ENCODE measurements at regions not wholly inside any gene's neighbourhood (a gene's known extent, or its start where the extent isn't known, plus 50 kb on each side); places are given as distances from the start of the nearest gene placed in this dataset.
"Not testable (repeated sequence)": the region's sequence is repeated elsewhere in the genome, so short reads cannot be mapped to it uniquely, and the experiment has no call there.

DNA sequence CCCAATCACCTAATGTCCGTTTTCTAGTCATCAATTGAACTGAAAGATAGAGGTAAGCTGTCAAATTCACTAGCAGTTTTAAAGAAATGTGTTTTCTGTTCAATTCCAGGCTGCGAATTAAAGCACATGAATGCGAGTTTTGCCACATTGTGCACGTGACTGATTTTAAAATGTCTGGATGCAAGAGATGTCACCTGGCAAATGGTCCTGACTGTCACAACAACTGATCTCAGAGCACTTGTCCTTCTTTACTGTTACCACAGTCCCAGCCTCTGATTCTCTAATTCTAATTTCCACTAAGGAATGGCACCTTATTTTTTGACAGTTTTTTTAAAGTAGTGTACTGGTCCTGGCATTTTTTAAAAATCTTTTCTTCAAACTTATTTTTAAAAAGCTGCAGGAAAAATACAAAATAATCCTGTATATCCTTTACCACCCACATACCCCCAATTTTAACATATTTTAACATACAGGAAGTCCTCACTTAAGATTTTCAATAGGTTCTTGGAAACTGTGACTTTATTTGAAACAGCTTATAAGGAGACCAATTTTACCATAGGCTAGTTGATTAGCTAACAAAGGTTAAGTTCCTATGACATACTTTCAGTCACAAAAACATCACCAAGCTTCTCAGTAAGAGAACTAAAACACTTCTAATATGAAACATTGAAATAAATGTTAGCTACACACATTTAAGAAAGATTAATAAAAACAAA, 1364.3 kb downstream of the EFNA5 start:
- no peak for DNase-seq

DNA sequence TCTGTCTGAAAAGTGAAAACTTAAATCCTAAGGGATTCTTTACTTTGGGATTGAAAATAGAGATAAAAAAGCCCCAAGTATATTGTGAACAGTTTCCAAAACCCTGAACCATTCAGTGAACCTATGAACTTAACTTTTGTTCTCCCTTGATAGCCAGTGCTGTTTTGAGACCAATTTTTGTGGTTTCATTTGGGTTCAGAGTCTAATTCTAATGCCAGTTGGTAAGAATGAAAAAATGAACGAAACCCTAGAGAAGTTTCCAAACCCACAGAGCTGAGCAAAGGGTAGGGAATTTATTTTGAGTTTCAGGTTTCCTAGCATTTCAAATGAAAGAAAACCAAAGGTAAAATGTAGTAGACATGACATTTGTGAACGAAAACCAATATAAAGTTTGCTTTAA, 1366.8 kb downstream of the EFNA5 start:
- DNase-seq = no peak

DNA sequence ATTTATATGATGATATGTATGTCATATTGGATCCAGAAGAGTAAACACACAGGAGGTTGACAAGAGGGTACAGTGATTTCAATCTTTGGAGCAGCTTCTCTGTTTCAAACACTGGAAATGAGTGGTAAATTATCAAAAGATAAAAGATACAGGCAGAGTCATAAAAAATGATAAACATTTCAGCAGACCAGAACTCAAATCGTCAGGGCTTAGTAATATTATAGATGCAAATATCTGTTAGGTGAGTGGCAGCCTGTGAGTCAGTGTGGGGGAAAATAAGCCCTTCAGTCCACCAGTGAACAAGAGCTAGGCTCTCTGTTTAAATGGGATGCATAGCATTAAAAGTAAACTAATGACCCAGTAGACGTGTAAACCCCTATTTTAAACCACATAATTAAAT, 1378.1 kb downstream of the EFNA5 start:
- DNase-seq = no peak

DNA sequence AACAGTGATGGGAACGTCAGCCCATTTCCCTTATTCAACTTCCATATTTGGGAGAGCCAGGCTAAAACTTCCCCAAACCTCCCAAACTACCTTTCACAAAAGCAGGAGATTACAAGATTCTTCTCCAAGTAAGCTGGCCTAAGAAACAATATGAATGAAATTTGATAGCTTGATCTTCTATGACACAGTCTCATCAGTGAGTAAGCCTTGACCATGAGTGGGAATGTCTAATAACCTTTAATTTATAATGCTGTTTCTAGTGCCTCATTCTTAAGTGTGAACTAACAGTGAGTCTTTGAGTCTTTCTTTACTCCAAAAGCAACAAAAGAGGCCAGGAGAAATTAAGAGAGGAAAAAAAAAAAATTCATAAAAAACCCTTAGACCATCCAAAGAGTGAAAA, 1379.9 kb downstream of the EFNA5 start:
- DNase-seq = no peak

DNA sequence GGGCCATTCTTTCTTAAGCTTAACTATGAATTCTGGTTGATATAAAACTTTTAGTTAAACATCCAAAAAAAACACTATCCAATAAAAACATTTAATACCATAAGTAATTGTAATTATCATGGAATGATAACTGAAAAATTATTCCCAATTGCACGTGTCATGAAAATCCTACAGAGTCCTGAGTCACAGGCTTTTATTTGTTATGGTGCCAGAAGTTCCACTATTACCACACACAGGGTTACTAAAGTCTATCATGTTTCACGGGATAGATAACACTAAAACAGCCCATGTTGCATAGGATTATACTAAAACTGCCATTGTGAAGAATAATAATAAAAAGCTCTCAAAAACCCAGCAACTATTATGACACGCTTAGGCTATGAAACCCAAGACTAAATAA, 1381.8 kb downstream of the EFNA5 start:
- DNase-seq = no peak

DNA sequence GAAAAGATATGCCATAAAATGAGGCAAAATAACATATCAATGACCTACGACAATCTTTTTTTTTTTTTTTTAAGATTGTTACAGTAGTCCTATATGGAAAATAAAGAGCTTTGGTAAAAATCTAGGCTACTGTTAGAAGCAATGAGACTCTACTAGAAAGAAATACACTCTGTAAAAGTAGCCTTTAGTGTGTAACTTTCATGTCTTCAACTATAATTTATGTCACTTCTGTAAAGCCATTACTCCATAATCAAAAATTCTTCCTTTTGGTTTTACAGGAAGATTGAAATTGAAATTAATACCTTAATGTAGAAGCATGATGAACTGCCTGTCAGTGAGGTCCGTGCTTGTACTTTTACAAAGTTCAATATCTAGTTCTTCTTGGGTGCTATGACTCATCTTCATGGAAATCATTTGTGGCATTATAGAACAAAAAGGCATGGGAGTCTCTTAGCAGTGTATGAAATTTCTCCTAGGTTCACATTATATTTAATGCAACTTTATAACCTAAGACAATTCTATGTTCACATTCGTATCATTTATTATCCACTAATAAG, 1393.1 kb downstream of the EFNA5 start:
- DNase-seq = no peak

DNA sequence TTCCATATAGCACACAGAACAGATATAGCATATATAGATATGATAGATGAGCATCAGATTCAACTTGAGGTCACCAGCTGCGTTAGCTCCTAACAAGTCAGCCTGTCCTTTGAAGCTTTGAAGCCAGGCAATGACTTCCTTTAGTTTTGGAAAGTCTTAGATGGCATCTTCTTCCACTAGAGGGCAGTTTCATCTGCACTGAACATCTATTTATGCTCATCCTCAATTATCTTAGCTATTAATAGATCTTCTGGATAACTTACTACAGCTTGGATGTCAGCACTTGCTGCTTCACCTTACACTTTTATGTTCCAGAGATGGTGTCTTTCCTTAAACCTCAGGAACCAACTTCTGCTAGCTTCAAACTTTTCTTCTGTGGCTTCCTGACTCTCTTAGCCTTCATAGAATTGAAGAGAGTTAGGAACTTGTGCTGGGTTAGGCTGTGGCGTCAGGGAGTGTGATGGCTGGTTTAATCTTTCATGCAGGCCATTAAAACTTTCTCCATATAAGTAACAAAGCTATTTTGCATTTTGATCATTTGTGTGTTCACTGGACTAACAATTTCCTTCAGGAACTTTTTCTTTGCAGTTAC, 1401.4 kb downstream of the EFNA5 start:
- DNase-seq = no peak

DNA sequence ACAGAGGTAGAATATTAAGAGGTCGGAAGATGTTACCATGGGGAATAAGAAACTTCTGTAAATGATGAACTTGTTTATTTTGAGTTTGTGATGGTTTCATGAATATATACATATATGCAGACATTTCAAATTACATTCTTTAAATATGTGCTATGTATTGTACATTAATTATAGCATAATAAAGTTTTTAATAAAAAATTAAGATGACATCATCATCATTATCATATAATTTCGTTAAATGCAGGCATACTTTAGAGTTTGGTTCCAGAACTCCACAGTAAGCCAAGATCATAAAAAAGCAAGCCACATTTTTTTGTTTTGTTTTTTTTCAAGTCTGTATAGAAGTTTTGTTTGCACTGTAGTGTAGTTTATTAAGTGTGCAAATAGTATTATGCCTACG, 1403.5 kb downstream of the EFNA5 start:
- DNase-seq = no peak

DNA sequence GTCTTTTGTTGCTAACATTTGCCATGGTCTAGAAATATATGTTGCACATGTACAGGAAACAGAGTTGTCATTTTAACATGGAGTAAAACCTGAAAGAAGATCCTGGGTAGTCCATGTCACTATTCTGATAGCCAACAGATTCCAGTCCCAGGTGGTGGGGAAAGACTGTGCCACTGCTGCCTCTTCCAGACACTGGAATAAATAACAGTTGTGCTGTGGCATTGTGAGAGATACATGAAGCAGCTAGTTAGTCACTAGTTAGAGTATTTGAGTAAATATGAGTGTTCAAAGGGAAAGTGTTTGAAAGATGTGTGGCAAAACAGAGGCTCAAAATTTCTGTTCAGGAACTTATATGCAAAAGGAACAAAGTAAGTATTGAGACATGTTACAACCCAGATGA, 1408.3 kb downstream of the EFNA5 start:
- DNase-seq = no peak

DNA sequence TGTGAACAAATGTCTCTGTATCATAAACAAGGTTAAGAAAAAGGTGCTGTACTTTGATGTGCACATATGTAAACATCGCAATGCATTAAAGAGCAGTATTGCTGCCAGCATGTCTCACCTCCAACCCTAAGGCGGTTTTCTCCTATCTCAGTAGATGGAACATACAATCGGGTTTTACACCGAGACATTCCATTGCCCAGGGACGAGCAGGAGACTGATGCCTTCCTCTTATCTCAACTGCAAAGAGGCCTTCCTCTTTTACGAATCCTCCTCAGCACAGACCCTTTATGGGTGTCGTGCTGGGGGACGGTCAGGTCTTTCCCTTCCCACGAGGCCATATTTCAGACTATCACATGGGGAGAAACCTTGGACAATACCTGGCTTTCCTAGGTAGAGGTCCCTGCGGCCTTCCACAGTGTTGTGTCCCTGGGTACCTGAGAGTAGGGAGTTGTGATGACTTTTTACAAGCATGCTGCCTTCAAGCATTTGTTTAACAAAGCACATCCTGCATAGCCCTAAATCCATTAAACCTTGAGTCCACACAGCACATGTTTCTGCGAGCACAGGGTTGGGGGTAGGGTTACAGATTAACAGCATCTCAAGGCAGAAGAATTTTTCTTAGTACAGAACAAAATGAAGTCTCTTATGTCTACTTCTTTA, 1411.2 kb downstream of the EFNA5 start:
- not testable (repeated sequence) for DNase-seq

DNA sequence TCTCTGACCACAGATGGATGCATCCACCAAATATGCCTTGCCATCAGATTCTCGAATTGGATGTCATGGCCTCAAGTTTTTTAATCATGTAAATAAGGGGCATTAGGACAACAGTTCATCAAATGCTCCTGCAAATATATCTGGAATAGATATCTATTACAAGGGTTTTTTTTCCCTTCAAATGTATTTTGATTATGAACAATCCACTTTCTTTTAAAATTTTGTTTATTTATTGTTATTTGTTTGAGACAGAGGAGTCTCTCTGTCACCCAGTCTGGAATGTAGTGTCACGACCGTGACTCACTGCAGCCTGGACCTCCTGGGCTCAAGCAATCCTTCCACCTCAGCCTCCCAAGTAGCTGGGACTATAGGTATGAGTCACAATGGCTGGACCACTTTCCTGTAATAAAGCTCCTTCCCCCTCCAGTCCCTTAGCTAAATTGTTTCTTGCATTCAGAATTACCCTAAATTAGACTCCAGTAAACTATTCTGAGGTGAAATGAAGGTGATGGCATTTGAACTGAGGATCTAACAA, 1412.1 kb downstream of the EFNA5 start:
- no peak for DNase-seq

DNA sequence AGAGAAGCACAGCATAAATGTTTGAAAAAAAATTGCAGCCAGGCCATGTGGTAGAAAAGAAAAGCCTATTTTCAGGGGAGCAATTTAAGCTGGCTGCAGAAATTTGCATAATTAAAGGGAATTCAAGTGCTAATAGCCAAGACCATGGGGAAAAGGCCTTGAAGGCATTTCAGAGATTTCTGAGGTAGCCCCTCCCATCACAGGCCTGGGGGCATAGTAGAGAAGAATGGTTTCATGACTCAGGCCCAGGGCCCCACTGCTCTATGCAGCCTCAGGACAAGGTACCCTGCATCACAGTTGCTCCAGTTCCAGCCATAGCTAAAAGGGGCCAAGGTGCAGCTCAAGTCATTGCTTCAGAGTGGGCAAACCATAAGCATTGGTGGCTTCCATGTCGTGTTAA, 1416.0 kb downstream of the EFNA5 start:
- no peak for DNase-seq

DNA sequence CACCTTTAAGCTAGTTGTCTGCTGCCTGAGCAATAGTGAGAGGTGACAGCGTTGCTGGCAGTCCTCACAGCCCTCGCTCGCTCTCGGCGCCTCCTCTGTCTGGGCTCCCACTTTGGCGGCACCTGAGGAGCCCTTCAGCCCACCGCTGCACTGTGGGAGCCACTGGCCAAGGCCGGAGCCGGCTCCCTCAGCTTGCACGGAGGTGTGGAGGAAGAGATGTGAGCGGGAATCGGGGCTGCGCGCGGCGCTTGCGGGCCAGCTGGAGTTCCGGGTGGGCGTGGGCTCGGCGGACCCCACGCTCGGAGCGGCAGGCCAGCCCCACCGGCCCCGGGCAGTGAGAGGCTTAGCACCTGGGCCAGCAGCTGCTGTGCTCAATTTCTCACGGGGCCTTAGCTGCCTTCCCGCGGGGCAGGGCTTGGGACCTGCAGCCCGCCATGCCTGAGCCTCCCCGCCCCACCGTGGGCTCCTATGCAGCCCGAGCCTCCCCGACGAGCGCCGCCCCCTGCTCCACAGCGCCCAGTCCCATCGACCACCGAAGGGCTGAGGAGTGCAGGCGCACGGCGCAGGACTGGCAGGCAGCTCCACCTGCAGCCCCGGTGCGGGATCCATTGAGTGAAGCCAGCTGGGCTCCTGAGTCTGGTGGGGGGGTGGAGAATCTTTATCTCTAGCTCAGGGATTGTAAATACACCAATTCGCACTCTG, 1424.5 kb downstream of the EFNA5 start:
- DNase-seq = not testable (repeated sequence)

DNA sequence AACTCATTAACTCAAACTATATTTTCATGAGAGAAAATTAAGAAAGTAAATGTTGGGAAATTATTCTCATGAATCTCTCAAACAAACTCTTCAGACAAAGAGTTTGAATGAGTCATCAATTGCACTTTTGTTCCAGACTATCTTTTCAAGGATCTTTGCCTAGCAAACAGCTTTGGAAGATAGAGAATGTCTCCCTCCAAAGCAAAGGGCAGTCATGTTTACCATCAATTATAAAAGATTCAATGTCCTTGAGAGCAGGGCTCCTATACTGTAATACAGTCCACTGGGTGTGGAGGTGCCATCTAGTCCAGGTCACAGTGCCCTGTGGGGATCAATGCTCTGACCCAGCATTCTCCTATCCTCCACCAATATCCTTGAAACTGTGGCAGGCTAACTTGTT, 1429.3 kb downstream of the EFNA5 start:
- DNase-seq = no peak

DNA sequence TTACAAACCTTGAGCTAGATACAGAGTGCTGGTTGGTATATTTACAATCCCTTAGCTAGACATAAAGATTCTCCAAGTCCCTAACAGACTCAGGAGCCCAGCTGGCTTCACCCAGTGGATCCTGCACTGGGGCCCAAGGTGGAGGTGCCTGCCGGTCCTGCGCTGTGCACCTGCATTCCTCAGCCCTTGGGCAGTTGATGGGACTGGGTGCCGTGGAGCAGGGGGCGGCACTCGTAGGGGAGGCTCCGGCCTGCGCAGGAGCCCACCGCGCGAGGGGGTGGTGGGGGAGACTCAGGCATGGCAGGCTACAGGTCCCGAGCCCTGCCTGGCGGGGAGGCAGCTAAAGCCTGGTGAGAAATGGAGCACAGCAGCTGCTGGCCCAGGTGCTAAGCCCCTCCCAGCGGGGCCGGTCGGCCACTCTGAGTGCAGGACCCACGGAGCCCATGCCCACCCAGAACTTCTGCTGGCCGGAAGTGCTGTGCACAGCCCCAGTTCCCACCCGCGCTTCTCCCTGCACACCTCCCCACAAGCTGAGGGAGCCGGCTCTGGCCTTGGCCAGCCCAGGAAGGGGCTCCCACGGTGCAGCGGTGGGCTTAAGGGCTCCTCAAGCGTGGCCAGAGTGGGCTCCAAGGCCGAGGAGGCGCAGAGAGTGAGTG, 1464.7 kb downstream of the EFNA5 start:
- no peak for DNase-seq

DNA sequence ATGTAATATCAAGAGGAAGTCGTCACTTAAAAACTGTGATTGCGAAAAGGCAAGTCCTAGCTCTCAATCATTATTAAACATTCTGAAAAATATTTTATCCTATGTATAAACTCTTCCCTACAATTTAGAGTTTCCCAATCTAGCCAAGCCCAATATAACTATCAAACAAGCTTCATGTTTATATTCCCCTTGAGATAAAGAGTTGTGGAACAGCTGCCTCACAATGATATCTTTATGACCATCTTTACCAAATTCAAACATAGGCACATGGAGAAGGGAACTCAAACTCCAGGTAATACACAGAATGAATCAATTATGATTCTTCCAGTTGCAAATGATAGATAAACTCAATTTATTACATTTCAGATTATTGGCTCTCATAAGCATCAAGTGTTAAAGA, 1468.7 kb downstream of the EFNA5 start:
- DNase-seq = no peak

DNA sequence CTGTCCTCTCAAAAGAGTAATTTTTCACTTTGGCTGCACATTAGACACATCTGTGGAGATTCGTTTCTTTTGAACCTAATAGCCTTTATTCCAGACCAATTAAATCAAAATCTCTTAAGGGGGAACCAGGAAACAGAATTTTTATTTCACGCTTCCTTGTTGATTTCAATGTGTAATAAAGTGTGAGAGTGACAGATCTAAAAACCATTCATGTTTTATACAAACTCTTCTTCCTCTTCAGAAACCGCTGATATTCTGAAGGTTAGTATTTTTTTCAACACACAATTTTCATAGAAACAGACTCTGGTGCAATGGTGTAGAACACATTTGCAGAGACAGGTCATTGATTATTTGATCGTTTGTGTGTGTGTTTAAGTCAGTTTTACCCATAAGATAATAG, 1469.8 kb downstream of the EFNA5 start:
- DNase-seq = no peak

DNA sequence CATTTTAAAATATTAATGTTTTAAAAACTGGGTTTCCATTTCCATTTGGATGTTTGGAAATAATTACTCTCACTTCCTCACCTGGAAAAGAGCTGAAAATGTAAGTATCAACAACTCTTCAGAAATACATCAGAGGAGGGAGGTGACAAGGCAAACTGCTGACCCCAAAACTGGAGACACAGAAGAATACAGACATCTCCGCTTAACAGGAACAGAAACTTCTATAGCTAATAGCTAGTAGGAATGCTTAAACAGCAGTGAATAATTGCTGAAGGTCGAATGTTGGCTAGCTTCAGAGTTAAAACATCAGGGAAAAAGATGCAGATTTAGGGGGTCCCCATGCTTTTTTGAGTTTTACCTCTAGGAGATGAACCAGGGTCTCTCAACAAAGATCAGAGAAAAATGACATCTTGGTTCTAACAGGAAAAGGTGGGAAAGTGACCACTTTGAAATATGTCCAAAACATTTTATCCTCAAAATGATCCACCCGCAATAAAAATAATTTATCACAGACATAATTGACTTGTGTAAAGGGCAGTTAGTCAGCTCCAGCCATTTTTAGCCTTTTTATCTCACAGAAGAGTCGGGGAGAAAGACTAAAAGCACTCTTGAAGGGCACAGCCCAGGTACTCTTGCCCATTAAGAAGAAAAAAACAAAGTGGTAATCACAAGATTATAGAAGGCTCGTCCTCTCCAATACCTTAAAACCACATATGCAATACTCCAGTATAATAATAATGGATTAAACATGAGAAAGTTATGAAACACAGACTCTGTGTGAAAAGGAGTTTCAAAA, 1474.9 kb downstream of the EFNA5 start:
- DNase-seq = no peak

DNA sequence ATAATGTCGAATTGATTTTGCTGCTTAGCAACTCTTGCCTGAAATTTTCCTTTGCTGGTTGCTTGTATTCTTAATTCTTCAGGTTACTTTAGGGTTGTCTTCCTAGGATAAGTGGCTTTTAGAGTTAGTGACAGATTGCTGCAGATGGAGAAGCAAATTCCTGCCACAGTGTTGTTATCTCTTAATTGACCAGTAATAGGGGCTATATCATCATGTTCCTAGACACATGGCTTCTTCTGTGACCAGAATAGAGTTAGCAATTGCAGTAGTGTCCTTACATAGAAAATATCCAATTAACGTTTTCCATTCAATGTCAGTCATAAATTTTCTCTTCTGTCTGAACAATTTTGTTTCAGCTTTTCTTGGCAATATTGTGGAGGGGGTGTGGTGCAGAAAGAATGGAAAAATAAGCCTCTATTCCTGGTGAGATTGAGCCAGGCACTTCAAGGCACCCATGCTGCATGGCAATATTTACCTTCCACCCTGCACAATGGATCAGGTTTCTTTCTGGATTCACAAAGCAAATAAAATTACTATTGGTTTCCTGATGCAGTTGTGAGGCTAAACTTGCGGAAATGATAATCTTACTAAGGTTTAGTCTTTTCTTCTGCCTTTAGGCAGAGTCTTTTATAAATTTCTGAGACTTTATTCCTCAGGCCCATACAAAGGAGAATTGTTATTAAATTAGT, 1481.5 kb downstream of the EFNA5 start:
- DNase-seq = peak; percentile 25

DNA sequence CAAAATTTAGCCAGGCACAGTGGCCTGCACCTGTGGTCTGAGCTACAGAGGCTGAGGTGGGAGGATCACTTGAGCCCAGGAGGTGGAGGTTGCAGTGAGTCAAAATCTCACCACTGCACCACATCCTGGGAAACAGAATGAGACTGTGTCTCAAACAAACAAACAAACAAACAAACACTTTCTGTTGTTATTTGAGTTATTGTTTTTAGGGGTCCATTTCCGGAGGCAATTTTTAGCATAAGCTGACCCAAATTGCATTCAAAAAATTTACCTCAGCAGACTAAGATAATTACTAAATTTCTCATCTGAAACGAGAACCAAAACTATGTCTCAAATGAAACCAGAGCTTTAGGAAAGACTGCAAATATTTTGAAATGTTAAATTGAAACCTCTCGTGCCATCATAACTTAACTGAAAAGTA, 1485.1 kb downstream of the EFNA5 start:
- no peak for DNase-seq

DNA sequence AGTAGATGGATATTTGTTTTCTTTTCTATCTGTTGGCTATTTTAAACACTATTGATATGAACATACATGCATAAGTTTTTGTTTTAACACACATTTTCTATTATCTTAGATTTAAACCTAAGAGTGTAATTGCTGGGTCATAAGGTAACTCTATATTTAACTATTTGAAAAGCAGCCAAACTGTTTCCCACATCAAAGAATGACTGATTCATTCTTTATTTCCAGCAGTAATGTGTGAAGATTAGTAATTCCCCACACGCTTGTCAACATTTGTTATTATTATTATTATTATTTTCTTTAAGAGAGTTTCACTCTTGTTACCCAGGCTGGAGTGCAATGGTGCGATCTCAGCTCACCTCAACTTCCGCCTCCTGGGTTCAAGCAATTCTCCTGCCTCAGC, 1495.8 kb downstream of the EFNA5 start:
- no peak for DNase-seq
